ENCODE measurements at regions not wholly inside any gene's neighbourhood (a gene's known extent, or its start where the extent isn't known, plus 50 kb on each side); places are given as distances from the start of the nearest gene placed in this dataset.

DNA sequence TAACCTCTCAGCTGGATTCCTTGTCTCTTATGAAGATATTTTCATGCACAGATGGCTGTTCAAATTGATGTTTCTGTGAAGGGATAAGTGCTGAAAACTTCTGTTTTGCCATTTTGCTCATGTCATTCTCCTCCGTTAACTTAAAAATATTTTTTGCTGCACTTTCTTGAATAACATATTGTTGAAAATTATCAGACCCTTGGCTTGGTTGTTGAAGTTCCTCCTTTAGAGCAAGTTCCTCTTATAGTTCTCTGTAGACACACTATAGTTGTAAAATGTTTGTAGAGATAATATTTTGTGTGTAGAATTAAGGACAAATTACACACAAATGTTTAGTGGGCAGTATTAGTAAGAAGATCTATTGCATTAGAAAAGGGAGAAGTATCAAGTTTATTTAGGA lies 300.4 kb downstream of the SV2B start:
- H3K4me3 ChIP-seq (ENCODE audit: low read depth, low read length) = no peak overlapping the region
- no peak for DNase-seq (ENCODE audit: low read depth)
- TF ChIP-seq CTCF (IDR thresholded peaks at IDR 0.05; ENCODE audit: low read depth, low read length, missing control alignments) = no peak

DNA sequence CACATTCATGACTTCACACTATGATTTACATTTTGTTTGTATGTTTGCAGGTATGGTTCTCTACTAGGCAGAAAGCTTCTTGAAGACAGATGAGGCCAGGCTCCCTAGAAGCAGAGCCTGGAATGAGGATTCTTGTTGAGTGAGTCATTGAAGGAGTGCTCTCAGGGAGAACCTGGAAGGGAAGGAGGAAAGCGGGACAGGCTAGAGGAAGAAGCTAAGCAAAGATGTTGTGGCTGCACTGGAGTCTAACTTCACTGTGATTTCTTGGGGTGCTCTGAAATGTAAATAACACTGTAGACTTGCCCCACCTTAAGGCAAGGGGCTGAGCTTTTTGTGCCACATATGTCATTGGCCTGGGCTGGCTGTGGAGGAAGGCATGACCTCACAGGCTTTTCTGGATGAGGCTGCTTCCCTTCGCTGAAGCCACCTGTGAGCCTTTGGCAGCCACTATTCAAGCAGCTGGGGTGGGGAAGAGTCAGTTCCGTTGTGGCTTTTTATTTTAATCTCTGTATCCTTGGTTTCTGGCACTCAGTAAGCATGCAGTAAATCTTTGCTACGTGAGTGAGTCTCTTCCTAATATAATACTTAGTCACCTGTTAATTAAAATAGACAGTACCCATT lies 307.3 kb downstream of the SV2B start:
- no peak for DNase-seq (ENCODE audit: low read depth)
- TF ChIP-seq CTCF (IDR thresholded peaks at IDR 0.05; ENCODE audit: low read depth, low read length, missing control alignments) = no peak
- no peak overlapping the region for H3K4me3 ChIP-seq (ENCODE audit: low read depth, low read length)

GRCh38 chr15:91408476-91409076 lies 308.5 kb downstream of the SV2B start:
- DNase-seq (ENCODE audit: low read depth) = no peak
- no peak overlapping the region for H3K4me3 ChIP-seq (ENCODE audit: low read depth, low read length)

GRCh38 chr15:91409387-91409786 lies 309.3 kb downstream of the SV2B start:
- H3K4me3 ChIP-seq (ENCODE audit: low read depth, low read length) = no peak overlapping the region
- TF ChIP-seq CTCF (IDR thresholded peaks at IDR 0.05; ENCODE audit: low read depth, low read length, missing control alignments) = no peak
- no peak for DNase-seq (ENCODE audit: low read depth)

More at GRCh38 chr15:91408476-91409076, 308.5 kb downstream of the SV2B start:
- no peak for TF ChIP-seq CTCF (IDR thresholded peaks at IDR 0.05; ENCODE audit: low read depth, low read length, missing control alignments)

GRCh38 chr15:91411586-91411985 lies 311.5 kb downstream of the SV2B start:
- no peak for DNase-seq (ENCODE audit: low read depth)
- no peak overlapping the region for H3K4me3 ChIP-seq (ENCODE audit: low read depth, low read length)
- no peak for TF ChIP-seq CTCF (IDR thresholded peaks at IDR 0.05; ENCODE audit: low read depth, low read length, missing control alignments)

DNA sequence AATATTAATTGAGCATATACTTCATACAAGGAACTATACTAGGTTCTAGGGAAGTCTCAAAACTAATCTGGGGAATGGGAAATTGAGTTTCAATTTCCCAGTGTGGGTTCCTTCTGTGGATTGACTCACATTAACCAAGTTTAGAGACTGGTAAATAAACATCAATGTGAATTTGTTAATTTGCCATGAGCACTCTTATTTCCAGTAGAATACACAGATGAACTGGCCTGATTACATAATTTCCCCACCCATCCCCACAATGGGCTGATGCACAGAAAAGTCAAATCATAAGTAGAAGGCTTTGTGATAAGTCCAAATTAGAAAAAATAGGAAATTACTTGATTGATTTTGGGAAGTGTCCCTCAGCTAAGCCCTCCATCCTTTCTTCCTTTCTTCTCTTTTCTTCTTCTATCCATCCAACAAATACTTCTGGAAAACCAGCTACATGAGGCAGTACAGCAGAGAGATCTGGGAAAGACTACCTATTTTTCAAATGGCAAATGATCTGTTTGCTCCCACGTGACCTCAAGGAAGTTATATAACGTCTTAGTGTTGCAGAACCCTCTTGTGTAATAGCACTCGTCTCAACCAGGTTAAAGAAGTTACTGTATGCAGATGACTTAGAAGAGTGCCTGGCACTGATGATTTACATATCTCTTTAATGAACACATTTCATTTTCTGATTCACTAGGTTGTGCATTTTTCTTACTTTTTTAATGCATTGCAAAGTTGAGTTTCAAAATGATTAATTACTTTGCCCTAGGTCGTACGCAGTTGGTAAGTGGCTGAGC lies 312.3 kb downstream of the SV2B start:
- TF ChIP-seq CTCF (IDR thresholded peaks at IDR 0.05; ENCODE audit: low read depth, low read length, missing control alignments) = no peak
- no peak for DNase-seq (ENCODE audit: low read depth)
- H3K4me3 ChIP-seq (ENCODE audit: low read depth, low read length) = no peak overlapping the region

Data from GM12864 (cell line).